Left renal pelvis (tissue), 4 donors: ENCODE measurements at regions not wholly inside any gene's neighbourhood (a gene's known extent, or its start where the extent isn't known, plus 50 kb on each side); places are given as distances from the start of the nearest gene placed in this dataset.

Experiments
- DNase-seq, 4 donors: peaks; one replicate each; pipeline ENCODE4 v3.0.0-alpha.2; 2013; ENCODE audit warnings: low read depth in 4 of 4, low spot score in 3 of 4

DNA sequence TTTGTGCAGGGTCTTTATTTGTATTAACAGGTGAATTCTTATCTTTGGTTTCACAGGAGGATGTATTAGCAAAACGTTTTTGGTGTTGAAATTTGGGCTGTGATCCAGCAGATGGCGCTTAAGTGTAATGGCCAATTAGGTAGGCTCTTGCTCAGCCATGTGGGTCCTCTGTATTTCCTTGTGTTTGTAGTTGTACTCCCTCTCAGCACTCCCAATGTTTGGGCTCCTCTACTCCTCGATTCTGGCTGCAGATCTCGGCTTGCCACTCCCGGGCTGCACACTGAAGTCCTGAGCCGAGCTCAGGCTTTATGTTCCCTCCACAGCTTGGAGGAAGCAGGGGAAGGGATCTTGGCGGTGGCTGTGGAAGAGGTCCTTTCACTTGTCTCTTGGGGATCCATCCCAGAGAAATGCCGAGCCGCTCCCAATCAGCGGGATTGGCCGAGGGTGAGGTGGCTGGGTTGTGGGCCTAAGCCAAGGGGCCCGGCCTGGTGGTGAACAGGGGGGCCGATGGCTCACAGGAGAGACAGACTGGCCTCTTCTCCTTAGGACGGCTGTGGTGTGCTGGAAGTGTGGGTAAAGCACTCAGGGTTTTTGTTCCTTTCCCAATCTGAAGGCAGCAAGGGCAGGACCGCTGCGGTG lies 133.7 kb downstream of the AEBP2 start:
- no peak for DNase-seq

DNA sequence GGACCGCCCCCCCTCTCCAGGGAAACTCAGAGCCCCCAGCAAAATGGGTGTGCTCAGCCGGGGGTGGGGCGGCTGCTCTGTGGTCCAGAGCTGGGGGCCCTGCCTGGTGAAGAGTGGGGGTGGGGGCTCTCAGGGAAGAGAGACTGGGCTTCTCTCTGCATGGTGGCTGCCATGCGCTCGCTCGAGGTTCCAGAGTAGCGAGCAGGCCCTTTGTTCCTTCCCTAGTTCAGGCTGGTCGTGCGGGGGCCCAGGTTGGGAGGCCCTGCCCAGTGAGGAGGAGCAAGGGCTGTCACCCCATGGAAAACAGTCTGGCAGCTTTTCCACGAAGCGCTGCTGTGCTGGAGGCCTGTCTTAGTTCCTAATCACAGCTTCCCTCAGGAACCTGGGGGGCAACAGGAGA lies 134.6 kb downstream of the AEBP2 start:
- DNase-seq, result no peak

DNA sequence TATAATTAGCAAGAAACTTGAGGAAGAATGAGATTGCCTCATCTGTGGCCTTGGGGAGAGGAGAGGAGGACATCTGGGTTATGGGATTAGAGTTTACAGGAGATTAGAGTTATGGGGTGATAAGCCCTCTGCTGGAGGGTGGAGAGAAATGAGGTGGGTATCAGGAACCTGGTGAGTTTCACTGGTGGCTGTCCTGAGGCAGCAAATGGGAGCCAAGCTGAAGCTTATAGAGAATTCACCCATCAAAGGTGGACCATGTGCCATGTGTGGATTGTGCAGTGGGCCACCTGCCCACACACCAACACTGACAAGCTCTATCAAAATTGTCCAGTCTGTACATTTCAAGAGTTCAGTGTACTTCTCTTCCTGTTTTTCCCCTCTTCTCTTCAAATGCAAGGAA lies 135.3 kb downstream of the AEBP2 start:
- DNase-seq, result no peak

DNA sequence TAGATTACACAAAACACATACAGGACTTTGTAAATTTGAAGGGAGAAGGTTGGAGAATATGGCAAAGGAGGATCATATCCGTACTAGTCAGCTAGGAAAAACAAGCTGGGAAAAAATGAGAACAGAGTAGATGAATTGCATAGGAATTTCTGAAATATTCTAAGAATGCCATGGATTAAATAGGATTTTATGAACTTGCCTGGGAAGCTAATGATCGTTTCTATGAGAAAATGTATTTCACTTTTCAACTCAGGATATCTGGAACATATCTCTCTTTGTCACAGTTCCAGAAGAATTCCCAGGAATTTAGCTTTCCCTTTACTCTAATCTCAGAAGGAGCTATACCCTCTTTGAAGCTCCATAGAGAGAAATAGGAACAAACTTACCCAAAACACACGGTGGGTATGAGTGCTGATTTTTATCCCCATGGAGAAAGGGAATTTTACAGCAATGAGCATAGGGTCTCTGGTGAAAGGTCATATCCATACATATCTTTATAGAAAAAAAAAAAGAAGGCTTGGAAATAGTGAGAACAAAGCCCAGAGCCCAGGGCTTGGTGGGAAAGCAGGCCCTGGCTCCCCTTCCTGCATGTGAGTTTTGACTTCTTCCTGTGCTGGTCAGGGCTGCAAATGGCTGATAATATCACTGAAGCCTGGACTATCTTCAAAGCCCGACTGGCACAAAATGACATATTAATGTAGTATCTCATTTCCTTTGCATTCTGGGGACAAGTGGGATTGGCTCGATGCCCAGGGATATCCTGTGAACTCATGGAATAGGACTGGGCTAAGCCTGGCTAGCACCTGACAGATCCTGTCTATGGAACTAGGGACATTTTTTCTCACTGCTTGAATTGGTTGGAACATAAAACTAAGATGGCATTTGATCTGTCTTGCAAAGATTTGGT lies 136.3 kb downstream of the AEBP2 start:
- DNase-seq, result no peak

DNA sequence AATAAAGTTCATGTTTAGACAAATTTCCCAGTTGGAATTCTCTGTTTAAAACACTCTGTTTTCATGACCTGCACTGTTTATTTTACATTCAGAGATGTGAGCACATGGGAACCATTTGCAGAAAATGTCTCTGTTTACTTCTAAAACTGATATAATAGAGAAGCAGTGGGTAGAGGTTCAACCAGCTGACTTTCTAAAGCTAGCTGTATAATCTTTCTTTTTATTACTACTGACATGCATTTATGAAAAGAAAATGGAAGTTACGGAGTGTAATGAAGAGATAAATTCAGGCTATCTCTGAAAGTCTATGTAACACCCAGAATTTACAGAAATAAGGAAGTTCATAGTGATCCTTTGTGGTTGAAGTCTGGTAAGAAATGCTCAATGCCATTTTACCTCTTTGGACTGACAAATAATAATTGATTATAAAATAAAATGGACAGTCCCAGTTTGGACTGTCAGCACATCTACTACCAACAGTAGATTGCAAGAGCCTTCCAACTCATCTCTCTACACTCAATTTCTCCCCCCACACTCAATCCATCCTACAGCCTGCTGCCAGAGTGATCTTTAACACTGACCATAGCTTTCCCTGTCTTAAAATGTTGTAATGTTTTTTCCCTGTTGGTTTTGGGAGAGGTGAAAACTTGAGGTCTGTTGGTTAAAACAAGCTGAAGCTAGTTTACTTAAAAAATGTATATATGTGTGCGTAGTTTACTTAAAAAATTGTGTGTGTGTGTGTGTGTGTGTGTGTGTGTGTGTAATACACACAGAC lies 137.4 kb downstream of the AEBP2 start:
- no peak for DNase-seq

DNA sequence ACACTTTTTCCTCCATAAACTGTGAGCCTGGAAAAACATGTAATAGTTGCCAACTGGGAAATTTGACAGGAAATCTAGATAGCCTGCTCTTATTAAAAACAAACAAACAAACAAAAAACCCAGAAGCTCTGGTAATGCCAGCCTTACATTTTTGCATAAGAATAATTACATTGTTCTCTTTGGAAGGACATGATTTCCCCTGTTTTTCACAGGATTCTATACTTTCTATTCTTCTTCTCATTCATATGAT lies 137.9 kb downstream of the AEBP2 start:
- DNase-seq, result no peak

DNA sequence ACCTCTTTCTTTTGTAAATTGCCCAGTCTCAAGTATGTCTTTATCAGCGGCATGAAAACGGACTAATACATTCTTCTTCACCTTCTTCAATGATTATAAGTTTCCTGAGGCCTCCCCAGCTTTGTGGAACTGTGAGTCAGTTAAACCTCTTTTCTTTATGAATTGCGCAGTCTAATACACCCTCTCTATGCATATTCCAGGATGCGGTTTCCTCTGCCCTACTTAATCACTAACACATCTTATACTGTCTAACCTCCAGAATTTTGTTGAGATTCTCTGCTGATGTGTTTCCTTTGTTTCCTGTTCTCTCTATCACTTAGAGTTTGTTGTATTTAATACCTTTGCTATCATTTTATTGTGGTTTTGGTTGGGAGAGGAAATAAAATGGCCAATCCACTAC lies 145.4 kb downstream of the AEBP2 start:
- no peak for DNase-seq

DNA sequence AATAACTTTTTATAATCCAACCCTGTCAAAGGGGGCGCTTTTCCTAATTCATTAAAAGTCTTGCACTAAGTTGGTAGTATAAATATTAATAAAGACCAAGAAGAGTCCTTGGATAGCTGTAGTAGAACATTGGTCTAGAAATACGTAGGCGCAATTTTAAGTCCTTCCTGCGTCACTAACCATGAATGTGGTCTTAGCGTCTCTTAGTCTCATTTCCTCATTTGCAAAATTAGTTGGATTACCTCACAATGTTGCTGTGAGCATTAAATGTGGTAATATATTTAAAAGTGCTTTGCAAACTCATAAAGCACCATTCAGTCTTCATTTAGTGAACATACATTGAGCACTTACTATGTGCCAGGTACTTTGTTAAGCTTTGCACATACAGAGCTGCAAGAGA lies 149.7 kb downstream of the AEBP2 start:
- no peak for DNase-seq

DNA sequence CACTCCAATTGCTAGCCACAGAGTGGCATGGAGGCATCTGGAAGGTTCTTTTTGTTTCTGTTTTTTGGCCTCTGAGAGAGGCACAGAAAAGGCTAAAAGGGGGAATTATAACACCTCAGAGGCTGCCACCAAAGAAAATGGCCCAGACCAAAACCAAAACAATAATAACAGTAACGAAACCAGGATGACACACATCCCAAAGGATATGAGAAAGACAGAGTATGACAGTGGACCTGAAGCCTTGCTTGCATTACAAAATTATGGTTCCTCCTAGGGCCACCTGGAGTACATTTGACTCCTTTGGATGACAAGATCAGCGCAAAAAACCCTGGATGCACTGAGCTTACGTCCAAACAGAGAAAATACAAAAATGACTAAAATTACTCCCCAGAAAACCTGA lies 152.7 kb downstream of the AEBP2 start:
- DNase-seq, result no peak

DNA sequence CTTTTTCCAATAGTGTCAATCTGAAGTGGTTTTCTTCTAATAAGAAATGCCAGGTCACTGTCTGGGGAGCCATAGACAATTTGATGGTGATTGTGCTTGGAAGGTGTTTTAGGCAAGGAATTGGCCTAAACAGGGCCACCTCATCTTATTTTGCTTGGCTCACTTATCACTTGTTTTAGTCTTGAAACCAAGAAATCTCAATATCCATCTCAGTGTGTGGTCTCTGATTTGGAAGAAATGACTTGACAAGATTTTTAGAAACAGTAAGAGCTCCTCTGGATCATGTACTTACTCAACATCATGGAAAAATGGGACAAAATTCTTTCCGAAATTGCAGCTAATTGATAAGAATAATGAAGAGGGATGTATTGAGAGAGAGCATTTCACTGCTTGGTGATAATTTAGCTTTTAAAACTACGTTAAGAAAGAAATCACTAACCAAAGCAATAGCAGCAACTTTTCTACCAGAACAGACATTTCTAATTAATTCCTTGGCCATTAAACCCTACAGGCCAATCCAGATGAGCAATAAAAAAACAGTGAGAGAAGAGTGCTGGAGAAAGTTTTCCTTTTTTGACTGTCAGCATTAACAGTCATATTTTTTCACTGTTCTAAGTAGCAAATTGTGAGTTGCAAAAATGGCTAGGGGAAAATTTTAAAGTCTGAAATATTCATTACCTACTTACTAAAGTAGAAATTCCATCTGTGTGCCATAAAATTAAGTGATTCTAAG lies 157.3 kb downstream of the AEBP2 start:
- no peak for DNase-seq

DNA sequence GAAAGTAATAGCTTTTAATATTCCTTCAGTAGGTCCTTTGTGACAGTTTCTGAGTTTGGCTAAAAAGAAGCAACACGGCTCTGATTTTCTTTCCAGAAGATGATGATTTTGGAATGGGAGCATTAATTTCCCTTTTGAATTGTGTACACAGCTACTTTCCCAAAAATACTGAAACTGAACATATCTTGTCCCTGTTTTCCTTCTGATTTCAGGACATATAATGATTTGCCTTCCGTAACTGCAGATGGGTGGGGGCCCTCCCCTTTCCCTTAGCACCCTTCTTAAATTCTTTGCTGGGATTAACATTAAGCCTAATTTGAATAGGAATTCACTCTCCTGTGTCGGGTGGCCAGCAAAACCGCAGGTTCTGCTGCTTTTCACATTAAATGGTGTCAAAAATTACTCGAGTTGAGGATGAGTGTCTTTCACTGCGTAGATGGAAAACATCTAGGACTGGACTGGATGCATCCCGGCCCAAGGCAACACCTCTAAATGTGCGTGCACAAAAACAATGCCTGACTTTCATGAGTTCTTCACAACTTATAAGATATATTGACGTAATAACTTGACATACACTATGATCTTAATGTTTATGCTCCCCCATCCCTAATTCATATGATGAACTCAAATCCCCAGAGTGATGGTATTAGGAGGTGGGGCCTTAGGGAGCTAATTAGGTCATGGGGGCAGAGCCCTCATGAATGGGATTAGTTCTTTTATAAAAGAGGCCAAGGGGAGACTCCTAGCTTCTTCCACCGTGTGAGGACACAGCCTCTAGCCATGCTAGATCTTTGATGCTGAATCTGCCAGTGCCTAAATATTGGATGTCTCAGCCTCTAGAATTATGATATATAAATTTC lies 158.1 kb downstream of the AEBP2 start:
- DNase-seq, result no peak

DNA sequence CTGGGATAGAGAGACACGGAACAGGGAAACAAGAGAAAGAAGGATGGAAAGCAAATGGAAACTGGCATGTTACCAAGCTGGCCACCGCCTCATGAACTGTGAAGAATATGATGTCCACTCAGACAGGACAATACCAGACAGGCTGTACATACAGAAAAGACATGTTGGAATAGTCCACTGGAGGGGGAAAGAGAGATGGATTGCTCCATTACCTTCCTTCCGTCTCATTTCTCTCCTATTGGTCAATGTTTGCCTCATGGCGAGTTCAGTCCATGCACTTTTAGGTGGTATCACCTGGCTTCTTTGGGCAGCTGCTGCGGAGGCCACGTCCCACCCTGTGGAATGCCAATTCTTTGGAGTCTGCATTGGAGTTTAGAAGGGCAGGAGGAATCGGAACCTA lies 166.4 kb downstream of the AEBP2 start:
- DNase-seq, result no peak

DNA sequence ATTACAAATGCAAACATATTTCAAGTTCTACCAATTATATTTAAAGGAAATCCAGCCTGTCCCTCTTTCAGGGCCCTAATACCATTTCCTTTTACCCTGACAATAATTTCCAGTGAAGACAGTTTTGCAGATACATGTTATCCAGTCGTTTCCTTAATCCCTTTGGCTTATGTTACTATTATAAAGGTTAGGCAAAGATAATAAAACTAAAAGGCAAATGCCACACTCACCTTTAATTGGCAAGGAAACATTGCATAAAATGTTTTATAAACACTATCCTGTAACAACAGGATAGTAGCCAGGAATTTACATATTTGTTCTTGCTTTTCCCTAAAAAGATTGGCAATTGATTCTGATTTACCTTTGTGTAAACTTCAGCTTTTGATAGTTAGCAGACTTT lies 168.7 kb downstream of the AEBP2 start:
- DNase-seq, result no peak

DNA sequence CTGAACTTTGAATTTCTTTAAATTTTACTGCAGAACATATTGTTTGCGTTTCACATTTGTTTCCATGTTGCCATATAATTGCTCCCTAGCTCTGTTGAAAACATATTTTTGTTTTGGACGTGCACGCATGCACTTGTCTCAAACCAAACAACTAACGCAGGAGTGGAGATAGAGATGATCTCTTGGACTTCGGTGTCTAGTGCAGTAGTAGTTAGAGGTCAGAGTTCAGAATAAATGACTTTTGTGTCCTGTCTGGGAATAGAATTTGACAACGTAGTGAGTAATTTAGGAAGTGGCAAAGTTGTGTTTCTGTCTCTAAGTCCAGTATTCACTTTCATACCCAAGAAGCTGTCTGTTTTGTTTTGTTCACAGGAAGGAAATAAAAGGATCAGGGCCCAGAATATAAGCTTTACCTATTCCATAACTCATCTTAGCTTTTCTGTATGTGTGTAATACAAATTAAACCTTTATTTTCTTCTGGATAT lies 173.8 kb downstream of the AEBP2 start:
- no peak for DNase-seq

DNA sequence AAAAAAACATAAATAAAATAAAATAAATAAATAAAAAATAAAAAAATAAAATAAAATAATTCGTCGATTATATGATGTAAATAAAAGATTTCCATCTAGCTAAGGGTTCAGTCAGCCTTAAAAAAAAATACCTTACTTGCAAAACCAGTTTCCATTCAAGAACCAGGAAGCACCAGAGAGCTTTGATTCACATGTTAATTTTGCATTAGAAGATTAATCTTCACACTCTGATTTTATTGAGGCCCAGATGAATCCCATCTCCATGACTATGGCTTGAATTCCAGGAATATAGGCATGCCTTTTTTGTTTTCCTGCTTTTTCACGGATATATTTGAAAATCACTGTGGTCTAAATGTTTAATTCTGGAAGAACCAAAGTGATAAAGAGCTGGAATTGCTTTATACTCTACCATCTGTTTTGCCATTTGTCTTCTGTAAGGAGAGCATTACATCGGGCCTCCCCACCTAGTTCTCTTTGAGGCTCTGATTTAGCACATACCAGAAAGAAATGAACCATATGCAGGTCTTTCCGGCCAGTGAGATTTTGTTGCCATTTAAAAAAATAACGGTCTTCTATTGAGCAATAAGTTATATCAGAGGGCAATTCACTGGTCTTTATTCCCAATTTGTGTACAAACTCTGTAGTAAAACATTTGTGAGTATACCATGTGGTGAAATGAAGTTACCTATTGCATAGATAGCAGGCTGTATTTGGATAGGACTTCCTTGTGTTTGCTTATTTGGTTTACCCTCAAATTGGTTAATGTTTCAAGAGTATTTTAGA lies 175.5 kb downstream of the AEBP2 start:
- no peak for DNase-seq

DNA sequence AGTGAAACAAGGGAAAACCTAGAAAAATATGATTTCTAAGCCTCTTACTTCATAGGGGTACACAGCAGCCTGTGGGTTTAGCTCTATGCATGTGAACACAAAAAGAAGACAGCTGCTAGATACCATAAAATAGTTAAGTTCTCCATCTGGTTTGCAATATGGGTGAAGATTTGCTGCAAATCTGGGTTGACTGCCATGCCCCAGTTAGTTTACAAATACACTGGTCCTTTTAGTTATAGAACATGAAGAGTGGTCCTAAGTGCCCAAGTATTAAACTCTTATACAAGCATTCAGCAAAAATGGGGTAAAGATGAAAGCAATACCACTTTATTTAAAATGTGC lies 176.1 kb downstream of the AEBP2 start:
- DNase-seq, result no peak

DNA sequence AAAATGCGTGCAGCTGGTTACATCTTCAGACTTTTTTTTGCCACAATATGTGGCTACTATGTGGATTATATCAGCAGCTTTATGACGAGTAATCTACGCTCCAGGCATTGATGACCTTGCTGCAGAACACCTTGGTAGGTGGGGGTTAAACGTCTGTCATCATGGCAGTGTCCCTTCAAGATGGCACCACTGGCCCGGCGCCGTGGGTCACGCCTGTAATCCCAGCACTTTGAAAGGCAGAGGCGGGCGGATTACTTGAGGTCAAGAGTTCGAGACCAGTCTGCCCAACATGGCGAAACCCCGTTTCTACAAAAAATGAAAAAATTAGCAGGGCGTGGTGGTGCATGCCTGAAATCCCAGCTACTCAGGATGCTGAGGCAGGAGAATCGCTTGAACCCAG lies 177.5 kb downstream of the AEBP2 start:
- no peak for DNase-seq

DNA sequence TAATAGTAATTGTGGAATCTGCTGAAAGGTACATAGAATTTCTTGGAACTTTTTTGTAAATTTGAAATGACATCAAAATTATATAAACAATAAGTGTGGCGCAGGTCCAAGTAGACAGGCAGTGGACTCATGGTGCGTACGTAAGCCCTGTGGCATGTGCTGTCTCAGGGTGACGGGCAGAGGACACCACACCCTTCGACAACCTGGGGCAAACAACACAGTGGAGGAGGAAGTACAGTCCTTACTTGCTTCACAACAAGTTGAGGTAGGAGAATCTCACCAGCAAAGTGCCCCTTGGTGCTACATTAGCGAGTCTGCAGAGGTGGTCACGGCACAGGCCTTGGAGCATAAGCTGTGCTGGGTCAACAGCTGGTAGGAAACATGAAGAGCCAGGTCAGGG lies 180.9 kb downstream of the AEBP2 start:
- no peak for DNase-seq

DNA sequence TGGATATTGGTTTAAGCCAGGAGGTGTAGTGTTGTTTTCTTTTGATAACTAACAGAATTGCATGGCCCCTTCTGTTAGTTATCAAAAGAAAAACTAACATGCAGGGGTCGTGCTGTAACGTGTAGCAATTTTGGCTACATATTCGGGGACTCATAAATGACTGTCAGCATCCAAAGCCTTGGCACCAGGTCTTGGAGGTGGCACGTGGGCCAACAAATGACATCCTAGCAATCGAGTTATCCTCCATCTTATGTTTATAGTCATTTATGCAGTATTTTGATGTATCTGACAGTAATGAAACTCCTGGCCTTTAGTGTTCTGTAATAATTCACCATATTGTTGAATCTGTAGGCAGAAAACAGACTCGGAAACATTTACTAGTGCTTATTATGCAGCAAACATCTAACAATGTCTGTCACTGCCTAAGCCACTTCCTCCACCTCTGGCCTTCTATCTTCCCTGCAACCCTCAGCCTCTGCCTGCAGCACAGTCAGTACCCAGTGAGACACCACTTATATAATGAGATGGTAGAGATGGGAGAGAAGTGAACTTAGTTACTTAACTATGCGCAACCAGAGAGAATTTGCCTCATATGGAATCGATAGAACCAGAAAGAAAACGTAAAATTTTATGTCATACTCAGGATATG lies 184.6 kb downstream of the AEBP2 start:
- no peak for DNase-seq
